Astrocyte (in vitro differentiated cells and primary cell): ENCODE measurements at regions not wholly inside any gene's neighbourhood (a gene's known extent, or its start where the extent isn't known, plus 50 kb on each side); places are given as distances from the start of the nearest gene placed in this dataset.
A peak's percentile ranks its signal among the peaks of the same experiment; 100 is the strongest.

Source experiments
- DNase-seq: peaks from one replicate; pipeline ENCODE4 v3.0.0-alpha.2; 2010; ENCODE audit warnings: low read depth
- FAIRE-seq: peaks from 2 replicates; lab custom pipeline; 2011; peaks lifted over from hg19 to GRCh38; lab: Jason Lieb, UNC
- H2AFZ ChIP-seq: 2 replicates; pipeline ENCODE4 v1.6.0; 2012; ENCODE audit warnings: low read depth, low read length, inconsistent platforms
- H3K27ac ChIP-seq: 2 replicates; pipeline ENCODE4 v1.5.1; 2011; ENCODE audit warnings: low read depth, low read length, inconsistent platforms
- H3K27me3 ChIP-seq: 2 replicates; pipeline ENCODE4 v1.6.0; 2011; ENCODE audit warnings: low read length, inconsistent platforms; ENCODE audit not compliant: insufficient read depth
- H3K36me3 ChIP-seq: 2 replicates; pipeline ENCODE4 v1.5.1; 2011; ENCODE audit warnings: low read length, inconsistent platforms; ENCODE audit not compliant: insufficient read depth
- H3K4me1 ChIP-seq: 2 replicates; pipeline ENCODE4 v1.5.1; 2011; ENCODE audit warnings: low read length, inconsistent platforms; ENCODE audit not compliant: insufficient read depth
- H3K4me2 ChIP-seq: 2 replicates; pipeline ENCODE4 v1.6.0; 2012; ENCODE audit warnings: low read length, inconsistent platforms
- H3K4me3 ChIP-seq: 2 replicates; pipeline ENCODE4 v1.5.1; 2011; ENCODE audit warnings: low read depth, mild to moderate bottlenecking, low read length, inconsistent platforms; ENCODE audit not compliant: insufficient read depth
- H3K79me2 ChIP-seq: 2 replicates; pipeline ENCODE4 v1.6.0; 2012; ENCODE audit warnings: mild to moderate bottlenecking, low read length, inconsistent platforms; ENCODE audit not compliant: insufficient read depth
- H3K9ac ChIP-seq: 2 replicates; pipeline ENCODE4 v1.6.0; 2012; ENCODE audit warnings: mild to moderate bottlenecking, low read length, inconsistent platforms
- H3K9me3 ChIP-seq: 2 replicates; pipeline ENCODE4 v1.5.1; 2012; ENCODE audit warnings: low read depth, mild to moderate bottlenecking, low read length, inconsistent platforms; ENCODE audit not compliant: insufficient read depth
- H4K20me1 ChIP-seq: 2 replicates; pipeline ENCODE4 v1.6.0; 2012; ENCODE audit warnings: low read length, inconsistent platforms; ENCODE audit not compliant: insufficient read depth
- H3K27ac Mint-ChIP-seq: one replicate; pipeline ENCODE4 v1.8.0; 2021; ENCODE audit warnings: mild to moderate bottlenecking, mixed read lengths; ENCODE audit not compliant: unreplicated experiment
- H3K27me3 Mint-ChIP-seq: one replicate; pipeline ENCODE4 v1.8.0; 2021; ENCODE audit warnings: low read depth, mixed read lengths; ENCODE audit not compliant: unreplicated experiment
- H3K36me3 Mint-ChIP-seq: one replicate; pipeline ENCODE4 v1.8.0; 2021; ENCODE audit warnings: low read depth, mixed read lengths; ENCODE audit not compliant: unreplicated experiment
- H3K4me1 Mint-ChIP-seq: one replicate; pipeline ENCODE4 v1.8.0; 2021; ENCODE audit warnings: low read depth, mixed read lengths; ENCODE audit not compliant: unreplicated experiment
- H3K4me3 Mint-ChIP-seq: one replicate; pipeline ENCODE4 v1.8.0; 2021; ENCODE audit warnings: mild to moderate bottlenecking, moderate library complexity, mixed read lengths; ENCODE audit not compliant: unreplicated experiment
- H3K9me3 Mint-ChIP-seq: one replicate; pipeline ENCODE4 v1.8.0; 2021; ENCODE audit warnings: mild to moderate bottlenecking, mixed read lengths; ENCODE audit not compliant: unreplicated experiment
- CTCF ChIP-seq: IDR thresholded peaks from 2 replicates; pipeline ENCODE4 v1.5.1; 2011; ENCODE audit warnings: low read depth, mild to moderate bottlenecking, inconsistent platforms, low read length, moderate library complexity; ENCODE audit not compliant: insufficient read depth
- EZH2 ChIP-seq: IDR thresholded peaks from 2 replicates; pipeline ENCODE4 v1.6.1; 2012; ENCODE audit warnings: mild to moderate bottlenecking, low read length, inconsistent platforms; ENCODE audit not compliant: insufficient read depth

GRCh38 chr17:73840829-73841228 lies 196.6 kb upstream of the SDK2 start:
- Mint-ChIP-seq H3K4me1 (no peaks in the 10 kb centered on the region), H3K9me3 (peaks cover 9% of the 10 kb centered on the region), H3K27me3 (peaks cover 79% of the 10 kb centered on the region), H3K4me3 (no peak overlapping the region), H3K27ac (no peak overlapping the region), H3K36me3 (no peaks in the 10 kb centered on the region)
- H3K4me1 ChIP-seq = no peaks in the 10 kb centered on the region
- no peaks in the 10 kb centered on the region for H3K79me2 ChIP-seq
- DNase-seq (no peak), FAIRE-seq (no peak)
- no peak overlapping the region for H3K9ac ChIP-seq
- no peaks in the 10 kb centered on the region for H3K9me3 ChIP-seq
- no peak overlapping the region for H3K4me2 ChIP-seq
- H2AFZ ChIP-seq = no peak overlapping the region
- H3K27ac ChIP-seq = no peak overlapping the region
- no peaks in the 10 kb centered on the region for H3K36me3 ChIP-seq
- H3K27me3 ChIP-seq = no peaks in the 10 kb centered on the region
- TF ChIP-seq CTCF (no peak), EZH2 (no peak)
- H3K4me3 ChIP-seq = no peak overlapping the region
- H4K20me1 ChIP-seq = no peaks in the 10 kb centered on the region

- no peak for DNase-seq
- Mint-ChIP-seq H3K9me3 (peaks cover 6% of the 10 kb centered on the region), H3K27me3 (peaks cover 82% of the 10 kb centered on the region), H3K36me3 (no peaks in the 10 kb centered on the region), H3K4me1 (no peaks in the 10 kb centered on the region), H3K27ac (no peak overlapping the region), H3K4me3 (no peak overlapping the region)
- Histone ChIP-seq H3K9ac (no peak overlapping the region), H4K20me1 (no peaks in the 10 kb centered on the region), H3K27ac (no peak overlapping the region), H3K9me3 (no peaks in the 10 kb centered on the region), H3K4me1 (no peaks in the 10 kb centered on the region), H3K4me3 (no peak overlapping the region), H2AFZ (no peak overlapping the region), H3K79me2 (no peaks in the 10 kb centered on the region), H3K4me2 (no peak overlapping the region), H3K36me3 (no peaks in the 10 kb centered on the region), H3K27me3 (no peaks in the 10 kb centered on the region)
- no peak for FAIRE-seq
- TF ChIP-seq EZH2 (no peak), CTCF (peak; percentile 8)
Observed at GRCh38 chr17:73841431-73842060, 197.3 kb upstream of the SDK2 start.

GRCh38 chr17:73847952-73848351 lies 203.7 kb upstream of the SDK2 start:
- Histone ChIP-seq H3K36me3 (no peaks in the 10 kb centered on the region), H3K4me3 (no peak overlapping the region), H2AFZ (no peak overlapping the region), H3K9ac (no peak overlapping the region), H4K20me1 (no peaks in the 10 kb centered on the region), H3K9me3 (no peaks in the 10 kb centered on the region), H3K27ac (no peak overlapping the region), H3K4me1 (no peaks in the 10 kb centered on the region), H3K4me2 (no peak overlapping the region), H3K79me2 (no peaks in the 10 kb centered on the region), H3K27me3 (no peaks in the 10 kb centered on the region)
- TF ChIP-seq EZH2 (no peak), CTCF (no peak)
- peaks cover 7% of the 10 kb centered on the region for H3K9me3 Mint-ChIP-seq
- peaks cover 51% of the 10 kb centered on the region for H3K27me3 Mint-ChIP-seq
- H3K27ac Mint-ChIP-seq = no peak overlapping the region
- H3K36me3 Mint-ChIP-seq = no peaks in the 10 kb centered on the region
- FAIRE-seq (no peak), DNase-seq (no peak)
- no peaks in the 10 kb centered on the region for H3K4me1 Mint-ChIP-seq
- H3K4me3 Mint-ChIP-seq = no peak overlapping the region
